SK-N-SH (cell line): ENCODE measurements at regions not wholly inside any gene's neighbourhood (a gene's known extent, or its start where the extent isn't known, plus 50 kb on each side); places are given as distances from the start of the nearest gene placed in this dataset.

Experiments used
- CTCF ChIA-PET: fragments of 300-600, 350-600 bp; formaldehyde crosslinking; extraction: SDS; loops from one replicate; lab custom pipeline; 2021; lab: Yijun Ruan, JAX
- POLR2A ChIA-PET: fragments of 350-600 bp; sonication (Branson Sonifier 250); formaldehyde crosslinking; extraction: SDS; loops from one replicate; lab custom pipeline; 2020; ENCODE audit warnings: antibody characterized with exemption, inconsistent platforms; lab: Yijun Ruan, JAX
- DNase-seq: peaks from one replicate; pipeline ENCODE4 v3.0.0; 2012
- H2AFZ ChIP-seq: fragments of 200-600 bp; sonication (generic); 2 replicates; pipeline ENCODE4 v1.8.1; 2016; ENCODE audit warnings: antibody characterized with exemption, mild to moderate bottlenecking, low read depth
- H3F3A ChIP-seq: fragments of 200-600 bp; sonication (generic); replicated peaks from 2 replicates; pipeline ENCODE3; 2016; ENCODE audit warnings: antibody characterized with exemption, mild to moderate bottlenecking; ENCODE audit not compliant: insufficient read depth
- H3K27ac ChIP-seq, 2 experiments: fragments of 200-500 bp in 1 of 2; fragments of 200-600 bp in 1 of 2; sonication (Bioruptor generic) in 1 of 2; sonication (generic), shearing (Covaris generic) in 1 of 2; 2 replicates each; pipeline versions ENCODE4 v1.5.1 to v1.6.1; 2014 to 2016; ENCODE audit warnings: low read depth in 2 of 2, inconsistent platforms in 1 of 2, low read length in 1 of 2, mild to moderate bottlenecking in 1 of 2, mixed read lengths in 1 of 2
- H3K27me3 ChIP-seq: fragments of 200-600 bp; sonication (generic), shearing (Covaris generic); 2 replicates; pipeline ENCODE4 v1.6.1; 2016; ENCODE audit warnings: mixed run types; ENCODE audit not compliant: insufficient read depth
- H3K36me3 ChIP-seq, 2 experiments: fragments of 200-500 bp in 1 of 2; fragments of 200-600 bp in 1 of 2; sonication (Bioruptor generic) in 1 of 2; sonication (generic) in 1 of 2; replicated peaks in 1 of 2; 2 replicates each; pipeline versions ENCODE3 to v1.5.1; 2014 to 2016; ENCODE audit warnings: low read length in 1 of 2, mild to moderate bottlenecking in 1 of 2; ENCODE audit not compliant: insufficient read depth in 2 of 2, control insufficient read depth in 1 of 2
- H3K4me1 ChIP-seq, 2 experiments: fragments of 200-500 bp in 1 of 2; fragments of 200-600 bp in 1 of 2; sonication (Bioruptor generic) in 1 of 2; sonication (generic), shearing (Covaris generic) in 1 of 2; 2 replicates each; pipeline versions ENCODE4 v1.5.1 to v1.6.1; 2014 to 2016; ENCODE audit warnings: low read depth in 1 of 2, low read length in 1 of 2, mixed run types in 1 of 2; ENCODE audit not compliant: insufficient read depth in 2 of 2, control insufficient read depth in 1 of 2
- H3K4me2 ChIP-seq: fragments of 200-600 bp; sonication (generic), shearing (Covaris generic); 2 replicates; pipeline ENCODE4 v1.6.1; 2017; ENCODE audit warnings: mixed run types
- H3K4me3 ChIP-seq, 2 experiments: fragments of 200-500 bp in 1 of 2; fragments of 200-600 bp in 1 of 2; sonication (Bioruptor generic) in 1 of 2; sonication (generic), shearing (Covaris generic) in 1 of 2; 2 replicates each; pipeline versions ENCODE4 v1.5.1 to v1.8.1; 2014 to 2016; ENCODE audit warnings: low read depth in 2 of 2, inconsistent platforms in 1 of 2, low read length in 1 of 2, mild to moderate bottlenecking in 1 of 2, mixed read lengths in 1 of 2, moderate library complexity in 1 of 2
- H3K79me2 ChIP-seq: fragments of 200-600 bp; sonication (generic); 2 replicates; pipeline ENCODE4 v1.8.1; 2017; ENCODE audit warnings: mild to moderate bottlenecking; ENCODE audit not compliant: insufficient read depth
- H3K9ac ChIP-seq: fragments of 200-600 bp; sonication (generic); 2 replicates; pipeline ENCODE4 v1.6.1; 2017; ENCODE audit warnings: mixed run types
- H3K9me2 ChIP-seq: fragments of 200-600 bp; sonication (generic); 2 replicates; pipeline ENCODE4 v1.6.1; 2017; ENCODE audit warnings: mixed run types
- H3K9me3 ChIP-seq: fragments of 200-600 bp; sonication (generic); 2 replicates; pipeline ENCODE4 v1.6.1; 2017; ENCODE audit warnings: mixed run types, mild to moderate bottlenecking, moderate library complexity
- H4K20me1 ChIP-seq: fragments of 200-600 bp; sonication (generic); 2 replicates; pipeline ENCODE4 v1.6.1; 2017; ENCODE audit warnings: mild to moderate bottlenecking, mixed run types; ENCODE audit not compliant: insufficient read depth
- EP300 ChIP-seq, 2 experiments: IDR thresholded peaks; 2 replicates each; pipeline versions ENCODE4 v1.4.0 to v1.6.1; 2012; ENCODE audit warnings: borderline replicate concordance in 1 of 2, low read depth in 1 of 2, low read length in 1 of 2
- FOXM1 ChIP-seq: IDR thresholded peaks from 2 replicates; pipeline ENCODE4 v1.4.0; 2012; ENCODE audit warnings: low read depth, mild to moderate bottlenecking
- GABPA ChIP-seq: IDR thresholded peaks from 2 replicates; pipeline ENCODE4 v1.4.0; 2012; ENCODE audit warnings: low read depth, mild to moderate bottlenecking
- NRF1 ChIP-seq: IDR thresholded peaks from 2 replicates; pipeline ENCODE4 v1.6.1; 2012; ENCODE audit warnings: low read depth, mild to moderate bottlenecking, low read length
- PBX3 ChIP-seq: IDR thresholded peaks from 2 replicates; pipeline ENCODE4; 2012
- RAD21 ChIP-seq: IDR thresholded peaks from 2 replicates; pipeline ENCODE4 v1.6.1; 2012; ENCODE audit warnings: mild to moderate bottlenecking, low read length
- REST ChIP-seq: IDR thresholded peaks from 2 replicates; pipeline ENCODE4 v1.6.1; 2012; ENCODE audit warnings: mild to moderate bottlenecking, low read depth, low read length, moderate library complexity
- SIN3A ChIP-seq: IDR thresholded peaks from 2 replicates; pipeline ENCODE4 v1.6.1; 2012; ENCODE audit warnings: low read depth, mild to moderate bottlenecking, low read length, moderate library complexity, borderline replicate concordance
- SMC3 ChIP-seq: IDR thresholded peaks from 2 replicates; pipeline ENCODE4 v1.6.1; 2012; ENCODE audit warnings: low read depth, low read length, improper control_type of control experiment
- USF1 ChIP-seq: IDR thresholded peaks from 2 replicates; pipeline ENCODE4 v1.4.0; 2012; ENCODE audit warnings: low read depth, borderline replicate concordance
- WGBS: methylation state at CpG from one replicate; pipeline ENCODE4 v1.1.6; 2017; ENCODE audit warnings: low lambda C conversion rate; 5-methylcytosine and 5-hydroxymethylcytosine counted together

GRCh38 chr4:136811496-136812077, 720.7 kb downstream of the PCDH18 start (continued):
- no peak for TF ChIP-seq PBX3
- no peak for TF ChIP-seq EP300 (IDR thresholded peaks at IDR 0.05; ENCODE audit: borderline replicate concordance in 1 of 2, low read depth in 1 of 2, low read length in 1 of 2)
- TF ChIP-seq GABPA, result no peak
- TF ChIP-seq FOXM1, result no peak
- TF ChIP-seq SMC3, result no peak
- TF ChIP-seq USF1, result no peak
- TF ChIP-seq, all 33 proteins: peak for 0

GRCh38 chr4:136810626-136811025, 721.7 kb downstream of the PCDH18 start:
- H3K4me3 ChIP-seq, result no peak overlapping the region
- H3K4me2 ChIP-seq, result no peak overlapping the region
- no peak overlapping the region for H3K9ac ChIP-seq
- no peak for TF ChIP-seq SIN3A
- TF ChIP-seq NRF1, result no peak
- TF ChIP-seq RAD21, result no peak
- TF ChIP-seq REST, result no peak
- H3K36me3 ChIP-seq, result no peaks in the 10 kb centered on the region
- no peaks in the 10 kb centered on the region for H3K79me2 ChIP-seq
- DNase-seq, result no peak
- H3K4me1 ChIP-seq, result no peaks in the 10 kb centered on the region
- ChIA-PET CTCF (interaction anchor here (0.6 to 1.4 kb wide), 2 partner anchors 15 to 1418 kb away, joined by 3 to 4 read pairs; no protein-coding TSS in a partner anchor), POLR2A (no interaction called here)
- H3K27me3 ChIP-seq, result no peaks in the 10 kb centered on the region
- no peaks in the 10 kb centered on the region for H3F3A ChIP-seq
- H3K9me2 ChIP-seq, result no peaks in the 10 kb centered on the region
- no peak overlapping the region for H3K27ac ChIP-seq
- no peaks in the 10 kb centered on the region for H3K9me3 ChIP-seq
- 33% methylated on average over 1 of the region's 6 CpGs for WGBS
- no peak overlapping the region for H2AFZ ChIP-seq
- no peaks in the 10 kb centered on the region for H4K20me1 ChIP-seq
